HG02840 (cell line): ENCODE measurements at regions not wholly inside any gene's neighbourhood (a gene's known extent, or its start where the extent isn't known, plus 50 kb on each side); places are given as distances from the start of the nearest gene placed in this dataset.

Experiments used
- ATAC-seq: cut with Tn5 transposase; IDR thresholded peaks from one replicate; pipeline ENCODE4 v1.9.1; 2021; ENCODE audit warnings: mild to moderate bottlenecking, moderate library complexity, moderate number of reproducible peaks; ENCODE audit not compliant: unreplicated experiment, low FRiP score

DNA sequence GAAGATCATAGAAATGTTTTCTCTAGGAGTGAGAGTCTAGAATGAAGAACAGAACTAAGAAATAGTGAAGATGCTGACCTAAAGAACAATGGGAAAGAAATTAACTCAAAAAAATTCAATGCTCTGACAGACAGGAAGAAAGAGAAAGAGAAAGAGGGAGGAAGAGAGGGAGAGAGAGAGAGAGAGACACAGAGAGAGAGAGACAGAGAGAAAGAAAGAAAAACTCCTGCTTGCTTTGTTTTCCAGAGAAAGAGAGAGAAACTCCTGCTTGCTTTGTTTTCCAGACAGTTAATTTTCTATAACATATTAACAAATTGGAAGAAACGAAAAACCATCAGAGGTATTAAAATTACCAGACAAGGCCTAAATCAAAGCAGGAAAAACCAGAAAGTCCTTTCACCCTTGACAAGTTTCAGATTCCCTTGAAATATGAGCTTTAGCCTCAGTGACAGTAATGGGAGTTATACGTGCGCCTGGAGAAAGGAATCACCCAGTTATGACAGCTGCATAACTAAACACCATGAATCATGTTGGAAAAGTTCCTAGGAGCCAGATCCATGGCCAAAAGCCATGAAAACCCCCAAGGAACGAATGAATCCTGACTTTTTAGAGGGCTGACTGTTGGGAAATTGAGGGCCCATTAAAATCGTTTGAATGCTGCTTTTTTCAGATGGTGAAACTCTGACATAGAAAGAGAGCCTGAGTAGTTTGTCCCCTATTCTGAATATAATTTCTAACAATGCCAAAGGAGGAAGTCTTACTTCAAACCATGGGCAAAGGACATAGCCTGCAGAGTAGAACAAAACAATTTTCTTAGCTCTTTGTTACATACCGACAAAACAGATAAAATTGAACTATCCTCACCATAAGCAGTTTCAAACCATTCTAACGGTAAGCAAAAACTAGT, 228.6 kb upstream of the CHST9 start:
- no peak for ATAC-seq

DNA sequence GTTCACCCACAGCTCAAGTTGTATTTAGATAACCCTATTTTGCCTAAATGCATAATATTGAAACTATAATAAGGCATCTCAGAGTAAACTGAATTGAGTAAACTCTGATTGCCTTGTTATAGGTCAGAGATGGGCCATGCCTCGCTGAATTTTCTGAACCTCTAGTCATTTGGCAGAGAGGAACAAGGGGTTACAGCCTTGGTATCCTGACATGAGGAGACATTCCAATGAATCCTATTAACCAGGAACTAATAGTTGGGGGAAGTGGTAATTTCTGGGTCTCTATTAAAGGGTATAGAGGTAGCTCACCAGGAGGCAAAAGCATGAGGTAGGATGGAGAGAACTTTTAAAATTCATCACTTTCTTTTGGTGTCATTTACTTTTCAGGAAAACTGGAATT, 227.4 kb upstream of the CHST9 start:
- ATAC-seq = no peak

DNA sequence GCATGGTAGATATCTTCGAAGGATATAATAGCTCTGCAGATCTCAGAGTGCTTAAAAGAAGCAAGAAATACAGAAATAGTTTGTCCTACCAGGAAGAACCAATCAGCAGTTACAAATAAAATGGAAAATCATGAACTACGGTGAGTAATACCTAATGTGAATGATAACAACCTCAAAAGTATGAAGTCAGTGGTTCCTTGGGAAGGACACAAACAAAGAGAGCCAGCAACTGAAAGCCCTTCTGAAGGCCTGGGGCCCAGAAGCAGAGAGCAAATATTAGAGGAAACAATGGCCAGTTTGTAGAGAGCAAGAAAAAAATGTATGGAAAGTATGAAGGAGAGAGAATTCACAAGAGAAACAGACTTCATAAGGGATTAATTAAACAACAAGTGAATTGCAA, 226.8 kb upstream of the CHST9 start:
- no peak for ATAC-seq

DNA sequence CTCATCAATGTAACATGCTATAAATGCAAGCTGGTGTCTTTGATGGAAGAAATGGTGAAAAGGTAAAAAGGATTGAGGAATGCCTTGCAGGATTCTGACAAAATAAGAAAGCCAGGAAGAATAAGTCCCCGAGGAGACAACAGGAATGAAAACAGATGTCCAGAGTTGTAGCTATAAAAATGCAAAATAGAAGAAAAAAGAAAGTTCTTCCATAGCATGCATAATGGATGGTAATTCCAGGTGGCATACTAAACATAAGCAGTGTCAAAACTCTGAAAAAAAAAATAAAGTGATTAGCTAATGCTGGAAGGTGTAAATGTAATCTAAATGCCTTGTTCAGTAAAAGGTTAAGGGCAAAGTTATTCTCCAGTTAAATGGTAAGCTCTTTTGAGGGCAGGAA, 225.9 kb upstream of the CHST9 start:
- ATAC-seq = no peak

DNA sequence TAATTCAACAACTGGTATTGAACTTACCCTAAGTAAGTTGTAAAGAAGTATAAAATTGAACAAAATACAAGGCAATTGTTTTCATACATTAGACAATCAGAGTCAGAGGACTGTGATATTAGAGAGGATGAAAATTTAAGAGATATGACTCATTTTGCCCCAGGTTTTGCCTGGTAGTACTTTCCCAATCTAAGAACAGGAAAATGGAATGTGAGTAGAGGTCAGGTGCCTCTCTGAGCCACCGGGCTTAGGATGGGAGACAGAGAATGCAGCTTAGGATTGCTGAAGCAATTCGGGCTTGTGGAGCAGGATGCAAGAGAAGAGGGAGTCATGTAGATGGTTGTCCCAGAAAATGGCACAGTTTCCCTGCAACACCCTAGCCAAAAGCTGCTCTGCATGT, 219.7 kb upstream of the CHST9 start:
- ATAC-seq = no peak

DNA sequence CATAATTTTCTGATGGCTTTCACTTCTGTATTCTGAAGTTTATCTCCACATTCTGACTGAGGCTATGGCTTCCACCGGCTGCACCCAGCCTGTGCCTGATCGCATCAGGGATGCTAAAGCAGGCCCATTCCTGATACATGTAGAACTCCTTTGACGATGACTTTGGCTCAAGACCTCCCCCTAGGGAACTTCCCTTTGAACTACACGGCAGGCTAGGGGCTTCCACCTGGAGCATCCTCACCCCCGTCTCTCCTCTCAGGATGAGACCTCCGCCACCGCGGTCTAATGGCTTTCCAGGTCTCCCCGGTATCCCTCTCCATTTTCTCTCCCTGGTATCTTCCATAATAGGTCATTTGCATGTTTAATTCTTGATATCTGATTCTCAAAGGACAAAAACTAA, 214.9 kb upstream of the CHST9 start:
- no peak for ATAC-seq

DNA sequence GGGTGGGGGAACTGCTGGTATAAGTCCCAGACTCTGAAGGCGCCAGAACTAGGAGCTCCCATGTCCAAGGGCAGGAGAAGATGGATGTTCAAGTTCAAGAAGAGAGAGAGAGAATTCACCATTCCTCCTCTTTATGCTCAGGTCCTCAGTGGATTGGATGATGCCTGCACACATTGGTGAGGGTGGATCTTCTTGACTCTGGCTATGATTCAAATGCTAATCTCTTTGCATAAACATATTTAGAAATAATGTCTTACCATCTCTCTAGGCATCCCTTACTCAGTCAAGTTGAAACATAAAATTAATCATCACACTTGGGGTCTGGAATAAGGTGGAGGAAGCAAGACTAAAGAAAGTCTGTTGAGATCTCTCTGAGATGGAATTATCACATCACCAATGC, 210.6 kb upstream of the CHST9 start:
- ATAC-seq = no peak

DNA sequence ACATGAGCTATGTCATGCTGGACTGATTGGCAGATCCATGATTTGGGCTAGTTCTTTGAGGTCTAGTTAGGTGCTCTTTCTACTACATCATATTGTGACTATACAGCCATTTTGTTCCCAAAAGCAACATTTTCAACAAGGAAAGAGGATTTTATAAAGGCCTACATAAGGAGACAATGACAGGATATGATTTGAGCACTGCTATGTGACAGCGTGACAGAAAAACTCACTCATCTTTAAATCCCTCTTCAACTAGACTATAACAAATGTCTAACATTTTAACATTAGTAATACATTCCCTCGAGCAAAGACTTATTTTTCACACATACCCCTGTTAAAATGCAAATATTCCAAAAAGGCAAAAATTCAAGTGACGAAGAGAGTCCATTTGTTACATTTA, 209.6 kb upstream of the CHST9 start:
- no peak for ATAC-seq

DNA sequence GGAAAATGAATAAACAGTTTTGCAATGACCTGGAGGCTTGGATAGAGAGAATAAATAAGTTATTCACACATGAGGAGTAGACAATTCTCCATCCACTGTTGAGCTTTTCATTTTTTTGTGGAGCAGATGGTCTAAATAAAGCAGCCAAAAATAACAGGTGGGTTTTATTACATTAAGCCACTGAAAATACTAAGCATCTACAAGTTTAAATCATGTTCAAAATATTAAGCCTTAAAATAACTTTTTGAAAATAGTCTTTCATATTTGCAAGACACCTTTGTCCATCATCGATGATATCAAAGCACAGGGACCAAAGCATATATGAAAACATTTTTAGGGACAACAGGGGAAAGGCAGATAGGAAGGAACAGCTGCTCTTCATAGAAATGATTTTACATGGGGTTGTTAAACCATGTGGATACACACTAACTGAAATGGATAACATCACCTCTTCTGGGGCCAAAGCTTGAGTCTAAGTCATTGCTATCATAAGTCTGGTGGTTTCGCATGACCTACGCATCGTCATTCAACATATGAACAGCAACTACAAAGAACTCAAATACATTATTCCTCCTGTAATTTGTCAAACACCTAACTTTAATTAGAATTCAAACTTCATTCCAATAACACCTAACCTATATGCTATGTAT, 197.6 kb upstream of the CHST9 start:
- ATAC-seq = no peak

DNA sequence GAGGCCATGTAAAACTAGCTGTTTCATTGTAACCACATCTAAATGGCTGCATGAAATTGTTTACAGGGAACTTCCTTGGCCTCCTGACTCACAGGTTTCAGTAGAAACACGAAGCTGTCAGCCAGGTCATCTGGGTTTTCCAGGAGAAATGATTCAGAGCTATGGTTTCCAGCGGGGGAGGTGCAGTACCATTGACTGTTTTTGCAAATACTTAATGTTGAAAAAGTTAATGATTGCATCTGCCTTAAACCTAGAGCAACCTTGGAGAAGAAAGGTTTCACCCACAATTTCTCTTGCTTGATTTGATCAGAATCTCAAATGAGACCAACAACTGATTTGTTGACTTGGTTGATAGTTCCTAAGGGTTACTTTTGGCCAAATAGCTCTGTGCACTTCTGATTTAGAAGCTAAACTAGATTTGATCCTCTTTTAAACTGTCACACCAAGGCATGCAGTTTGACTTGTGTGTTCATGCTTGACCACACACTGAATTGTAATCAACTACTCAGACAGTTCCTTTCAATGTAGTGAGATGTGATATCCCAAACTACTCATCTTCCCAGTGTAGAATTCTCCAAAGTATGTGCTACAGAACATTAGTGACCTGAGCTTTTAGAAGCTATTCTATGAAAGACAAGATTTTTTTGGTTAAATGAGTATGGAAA, 193.5 kb upstream of the CHST9 start:
- no peak for ATAC-seq

DNA sequence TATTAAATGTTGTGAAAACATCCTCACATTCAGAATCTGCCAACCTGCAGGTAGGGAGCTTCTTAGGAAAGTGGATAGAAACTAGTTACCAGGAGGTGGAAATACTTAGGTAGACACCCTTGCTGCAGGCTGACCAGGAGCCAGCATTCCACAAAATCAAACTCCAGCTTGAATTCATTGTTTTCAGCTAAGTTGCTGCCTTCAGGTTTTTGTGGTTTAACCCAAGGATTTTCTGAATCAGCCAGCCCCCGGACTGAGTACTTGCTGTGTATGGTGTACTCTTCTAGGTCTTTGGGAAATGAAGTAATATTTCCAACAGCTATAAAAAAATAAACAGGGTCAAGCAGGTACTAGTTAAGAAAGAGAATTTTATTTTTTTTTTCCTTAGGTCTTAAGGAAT, 192.1 kb upstream of the CHST9 start:
- no peak for ATAC-seq

DNA sequence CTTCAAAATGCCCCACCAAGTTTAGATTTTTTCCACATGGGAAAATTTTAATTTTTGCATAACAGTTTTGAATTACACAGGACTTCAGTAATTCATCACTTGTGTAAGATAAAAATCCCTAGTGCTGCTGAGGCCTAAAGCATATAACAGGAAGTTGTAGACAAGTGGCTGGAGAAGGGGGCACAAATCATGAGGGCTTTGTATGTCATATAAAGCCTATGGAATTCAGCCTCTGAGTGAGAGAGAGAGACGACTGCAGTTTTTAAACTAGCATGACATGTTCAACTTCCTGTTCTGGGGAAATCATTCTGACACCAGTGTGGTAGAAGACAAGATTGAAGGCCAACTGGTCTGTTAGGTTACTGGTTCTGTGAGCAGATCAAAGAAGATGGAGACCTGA, 187.3 kb upstream of the CHST9 start:
- ATAC-seq = no peak

DNA sequence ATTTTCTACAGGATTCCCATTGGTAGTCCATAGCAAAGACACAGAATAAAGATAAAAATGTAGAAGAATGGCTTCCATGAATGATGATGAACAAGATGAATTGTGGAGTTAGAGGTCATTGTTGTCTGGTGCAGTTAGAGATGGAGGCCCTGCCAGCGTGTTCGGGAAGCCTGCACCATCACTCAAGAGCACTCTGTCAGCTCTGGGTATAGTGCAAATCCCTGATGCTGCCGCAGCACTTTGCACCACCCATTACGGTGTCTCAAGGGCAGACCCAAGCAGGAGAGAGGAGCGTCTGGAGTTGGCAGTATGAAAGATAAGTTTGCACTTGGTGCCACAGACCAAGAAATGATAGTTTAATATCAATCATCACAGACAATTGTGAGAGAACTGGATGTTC, 181.6 kb upstream of the CHST9 start:
- ATAC-seq = no peak

DNA sequence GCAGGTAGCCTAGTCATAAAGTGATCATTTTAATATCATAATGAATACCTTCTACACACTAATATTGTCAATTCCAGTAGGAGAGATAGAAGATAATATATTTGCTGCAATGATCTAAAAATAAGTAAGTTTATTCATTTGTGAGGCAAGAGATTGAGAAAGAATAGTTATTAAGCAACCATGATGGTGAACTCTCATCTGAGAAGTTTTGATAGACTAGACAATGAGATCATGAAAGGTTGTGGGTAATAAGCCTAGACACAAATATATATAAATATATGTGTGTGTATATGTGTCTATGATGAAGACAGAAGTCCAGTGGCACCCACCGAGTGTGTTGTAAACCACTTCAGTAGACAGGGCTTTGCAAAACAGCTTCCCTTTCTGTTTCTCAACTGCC, 181.0 kb upstream of the CHST9 start:
- no peak for ATAC-seq

DNA sequence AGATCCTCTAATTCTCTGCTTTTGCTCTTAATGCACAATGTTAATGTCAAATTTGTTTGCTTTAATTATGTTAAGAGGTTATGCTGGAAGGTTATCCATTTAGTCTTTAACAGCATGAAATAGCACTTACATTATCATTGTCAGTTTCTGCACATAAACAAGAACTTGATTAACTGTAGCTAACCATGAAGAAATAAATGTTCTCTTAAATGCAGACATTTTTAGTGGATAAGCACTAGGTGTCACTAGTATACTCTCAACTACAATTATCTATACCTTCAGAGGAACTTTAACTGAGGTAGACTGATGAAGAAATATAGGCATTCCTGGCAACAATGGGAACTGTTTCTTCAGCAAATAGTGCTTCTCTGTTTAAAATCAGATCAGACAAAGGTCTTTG, 178.8 kb upstream of the CHST9 start:
- no peak for ATAC-seq

DNA sequence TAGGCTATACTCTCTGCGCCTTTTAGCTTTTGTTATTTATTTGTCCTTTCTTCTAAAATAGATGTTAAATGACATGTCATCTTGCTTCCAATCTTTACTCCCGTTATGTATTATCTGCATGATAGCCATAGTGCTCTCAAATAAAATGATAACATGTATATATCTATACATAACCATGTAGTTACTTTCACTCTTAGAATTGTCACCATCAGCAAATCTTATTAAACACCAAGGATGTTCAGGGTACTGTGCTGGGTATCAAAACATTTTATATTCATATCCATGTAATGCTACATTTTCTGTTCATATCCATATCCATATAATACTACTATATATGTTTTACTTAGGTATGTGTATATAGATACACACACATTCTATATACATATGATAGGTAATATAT, 176.4 kb upstream of the CHST9 start:
- no peak for ATAC-seq

DNA sequence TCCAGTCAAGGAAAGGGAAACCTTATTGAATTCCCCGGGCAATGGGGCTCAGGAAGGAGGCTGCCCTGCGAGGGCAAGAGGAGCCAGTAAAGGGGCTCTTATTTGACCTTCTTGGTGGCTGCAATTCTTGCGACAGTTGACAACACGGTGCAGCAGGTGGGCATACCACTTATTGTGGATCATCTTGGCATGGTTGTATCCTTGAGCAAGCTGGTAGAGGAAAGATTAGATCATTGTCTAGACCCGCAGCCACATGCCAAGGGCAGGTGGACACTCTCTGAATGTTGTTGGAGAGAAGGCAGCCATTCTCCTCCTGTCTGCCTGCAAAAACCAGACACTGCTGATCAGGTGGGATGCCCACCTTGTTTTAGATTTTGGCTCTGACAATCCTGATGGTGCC, 170.2 kb upstream of the CHST9 start:
- no peak for ATAC-seq

DNA sequence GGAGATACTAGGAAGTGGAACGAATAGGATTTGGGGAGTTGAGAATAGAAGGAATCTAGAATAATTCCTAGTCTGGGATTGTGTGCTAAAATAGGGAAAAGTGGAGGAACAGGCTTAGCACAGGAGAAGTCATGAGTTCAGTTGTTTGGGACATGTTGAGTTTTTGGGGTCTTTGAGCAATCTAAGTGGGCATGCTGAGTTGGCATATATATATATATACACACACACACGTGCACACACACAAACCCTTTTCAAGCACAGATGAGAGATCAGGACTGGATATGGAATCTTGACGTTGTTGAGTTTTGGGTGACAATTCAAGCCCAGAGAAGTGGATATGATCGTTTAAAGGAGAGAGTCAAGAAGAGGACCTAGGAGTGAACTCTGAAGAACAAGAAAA, 168.2 kb upstream of the CHST9 start:
- no peak for ATAC-seq

DNA sequence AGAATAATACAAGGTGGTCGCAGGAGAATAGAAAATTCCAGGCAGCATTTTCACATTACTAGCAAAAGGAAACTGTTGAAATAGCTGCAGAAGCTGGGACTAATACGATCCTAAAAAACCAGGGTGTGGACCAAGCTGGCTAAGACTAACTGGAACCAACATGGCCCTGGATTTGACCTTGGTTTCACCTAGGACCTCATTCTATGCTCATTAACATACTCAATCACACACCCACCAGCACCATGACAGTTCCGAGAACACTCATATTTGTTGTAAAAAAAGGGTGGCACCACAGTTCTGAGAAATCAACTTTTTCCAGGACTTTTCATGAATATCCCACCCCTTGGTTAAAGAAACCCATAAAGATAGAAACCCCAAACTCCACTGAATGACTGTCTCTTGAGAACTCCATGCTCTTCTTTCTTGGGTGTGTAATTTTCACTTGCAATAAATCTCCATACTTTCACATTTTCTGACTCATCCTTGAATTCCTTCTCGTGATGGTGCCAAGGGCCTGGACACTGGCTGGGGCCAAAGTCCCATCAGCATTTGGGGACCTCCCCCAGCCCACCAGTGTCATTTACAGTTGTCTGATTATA, 164.3 kb upstream of the CHST9 start:
- ATAC-seq = no peak

DNA sequence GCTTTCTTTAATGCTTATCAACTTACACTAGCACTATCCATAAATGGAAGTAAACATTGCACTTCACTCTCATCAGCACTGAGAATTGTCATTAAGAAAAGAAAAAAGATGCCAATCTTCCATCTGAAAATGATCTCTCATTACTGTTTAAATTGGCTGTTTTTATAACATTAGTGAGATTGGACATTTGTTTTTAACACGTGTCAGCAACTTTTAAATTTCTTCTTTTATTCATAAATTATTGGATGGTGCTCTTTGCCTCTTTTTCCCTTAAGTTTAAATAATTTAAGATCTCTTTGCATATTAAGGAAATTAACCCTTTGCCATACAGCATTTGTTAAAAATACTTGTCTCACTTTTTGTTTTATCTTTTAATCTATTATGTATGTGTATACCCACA, 146.5 kb upstream of the CHST9 start:
- no peak for ATAC-seq

DNA sequence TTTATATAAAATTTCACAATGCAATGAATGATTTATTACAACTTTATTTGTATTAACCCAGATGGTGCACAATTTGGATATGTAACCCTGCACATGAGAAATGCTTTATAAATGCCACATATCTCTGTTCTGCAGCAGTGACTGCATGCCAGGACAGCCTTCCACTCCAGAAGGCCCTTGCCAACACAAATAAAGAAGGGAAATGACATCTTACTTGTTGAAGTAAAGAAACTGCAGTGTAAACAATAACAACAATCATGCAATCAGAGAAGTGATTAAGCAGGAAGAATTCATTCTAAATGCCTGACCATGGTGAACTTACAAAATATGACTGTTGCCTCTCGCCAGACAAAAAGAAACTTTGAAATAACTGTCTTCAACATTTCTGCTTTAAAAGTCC, 129.9 kb upstream of the CHST9 start:
- no peak for ATAC-seq
